IPS DF 6.9 (cell line): ENCODE measurements at regions not wholly inside any gene's neighbourhood (a gene's known extent, or its start where the extent isn't known, plus 50 kb on each side); places are given as distances from the start of the nearest gene placed in this dataset.
"Not testable (repeated sequence)": the region's sequence is repeated elsewhere in the genome, so short reads cannot be mapped to it uniquely, and the experiment has no call there.

Experiments
- DNase-seq: peaks from one replicate; pipeline ENCODE4 v3.0.0-alpha.2; 2013; ENCODE audit warnings: low read depth, low spot score
- H3K27ac ChIP-seq: one replicate; pipeline ENCODE4 v1.5.1; 2013; ENCODE audit warnings: low read length, control low read depth
- H3K27me3 ChIP-seq: 2 replicates; pipeline ENCODE4 v1.6.1; 2013; ENCODE audit warnings: mild to moderate bottlenecking, low read length; ENCODE audit not compliant: control insufficient read depth, insufficient read depth
- H3K36me3 ChIP-seq: 2 replicates; pipeline ENCODE4 v1.6.1; 2013; ENCODE audit warnings: low read length; ENCODE audit not compliant: control insufficient read depth, insufficient read depth
- H3K4me1 ChIP-seq: 2 replicates; pipeline ENCODE4 v1.6.1; 2013; ENCODE audit warnings: low read length; ENCODE audit not compliant: control insufficient read depth, insufficient read depth
- H3K4me3 ChIP-seq: 2 replicates; pipeline ENCODE4 v1.5.1; 2013; ENCODE audit warnings: mild to moderate bottlenecking, low read length
- H3K9me3 ChIP-seq: 2 replicates; pipeline ENCODE4 v1.6.1; 2013; ENCODE audit warnings: low read length, inconsistent platforms; ENCODE audit not compliant: control insufficient read depth, insufficient read depth
- WGBS: extraction: QIAGEN DNeasy Blood & Tissue Kit; methylation state at CpG from one replicate; pipeline ENCODE4 v1.1.7; 2013; ENCODE audit warnings: mixed read lengths, missing lambda C conversion rate; ENCODE audit not compliant: insufficient read length, insufficient coverage; 5-methylcytosine and 5-hydroxymethylcytosine counted together

- Histone ChIP-seq H3K27me3 (no peaks in the 10 kb centered on the region), H3K4me1 (0 out of 2 replicates have a peak, but pooled peaks cover 1% of the 10 kb centered on the region), H3K9me3 (no peaks in the 10 kb centered on the region), H3K27ac (no peak overlapping the region), H3K36me3 (no peaks in the 10 kb centered on the region), H3K4me3 (no peak overlapping the region)
- no CpG with 5 or more reads among the region's 2 CpGs for WGBS
- no peak for DNase-seq
These were observed 146.2 kb downstream of the SPATA18 start for GRCh38 chr4:52197306-52197705.

GRCh38 chr4:52198294-52198693 lies 147.2 kb downstream of the SPATA18 start:
- Histone ChIP-seq H3K27ac (no peak overlapping the region), H3K4me1 (0 out of 2 replicates have a peak, but pooled peaks cover 1% of the 10 kb centered on the region), H3K9me3 (no peaks in the 10 kb centered on the region), H3K36me3 (no peaks in the 10 kb centered on the region), H3K27me3 (no peaks in the 10 kb centered on the region), H3K4me3 (no peak overlapping the region)
- no peak for DNase-seq

- Histone ChIP-seq H3K27me3 (no peaks in the 10 kb centered on the region), H3K4me3 (no peak overlapping the region), H3K4me1 (0 out of 2 replicates have a peak, but pooled peaks cover 1% of the 10 kb centered on the region), H3K27ac (no peak overlapping the region), H3K9me3 (no peaks in the 10 kb centered on the region), H3K36me3 (no peaks in the 10 kb centered on the region)
- WGBS, result 100% methylated on average over 2 of the region's 3 CpGs
- DNase-seq, result no peak
These were observed 148.7 kb downstream of the SPATA18 start for GRCh38 chr4:52199574-52200338.

GRCh38 chr4:52200339-52200725 lies 149.2 kb downstream of the SPATA18 start:
- Histone ChIP-seq H3K9me3 (no peaks in the 10 kb centered on the region), H3K4me1 (0 out of 2 replicates have a peak, but pooled peaks cover 1% of the 10 kb centered on the region), H3K27me3 (no peaks in the 10 kb centered on the region), H3K36me3 (no peaks in the 10 kb centered on the region), H3K27ac (no peak overlapping the region), H3K4me3 (no peak overlapping the region)
- no peak for DNase-seq
- no CpG with 5 or more reads among the region's 4 CpGs for whole genome bisulfite sequencing

GRCh38 chr4:52201715-52202114 lies 150.6 kb downstream of the SPATA18 start:
- H3K27ac ChIP-seq, result no peak overlapping the region
- no peaks in the 10 kb centered on the region for H3K36me3 ChIP-seq
- 0 out of 2 replicates have a peak, but pooled peaks cover 1% of the 10 kb centered on the region for H3K4me1 ChIP-seq
- no peaks in the 10 kb centered on the region for H3K27me3 ChIP-seq
- DNase-seq, result no peak
- no peaks in the 10 kb centered on the region for H3K9me3 ChIP-seq
- no CpG with 5 or more reads among the region's 1 CpG for WGBS
- no peak overlapping the region for H3K4me3 ChIP-seq

GRCh38 chr4:52202251-52202779 lies 151.2 kb downstream of the SPATA18 start:
- no CpG with 5 or more reads among the region's 4 CpGs for WGBS
- no peak for DNase-seq
- no peak overlapping the region for H3K27ac ChIP-seq

GRCh38 chr4:52202931-52203330 lies 151.8 kb downstream of the SPATA18 start:
- Histone ChIP-seq H3K36me3 (no peaks in the 10 kb centered on the region), H3K9me3 (no peaks in the 10 kb centered on the region), H3K27ac (no peak overlapping the region), H3K4me3 (no peak overlapping the region), H3K27me3 (no peaks in the 10 kb centered on the region), H3K4me1 (0 out of 2 replicates have a peak, but pooled peaks cover 1% of the 10 kb centered on the region)
- WGBS, result no CpG with 5 or more reads among the region's 1 CpG
- no peak for DNase-seq

More at GRCh38 chr4:52202251-52202779, 151.2 kb downstream of the SPATA18 start:
- Histone ChIP-seq H3K9me3 (no peaks in the 10 kb centered on the region), H3K4me1 (0 out of 2 replicates have a peak, but pooled peaks cover 1% of the 10 kb centered on the region), H3K36me3 (no peaks in the 10 kb centered on the region), H3K4me3 (no peak overlapping the region), H3K27me3 (no peaks in the 10 kb centered on the region)

- Histone ChIP-seq H3K9me3 (no peaks in the 10 kb centered on the region), H3K27me3 (no peaks in the 10 kb centered on the region), H3K36me3 (no peaks in the 10 kb centered on the region), H3K4me3 (no peak overlapping the region), H3K4me1 (0 out of 2 replicates have a peak, but pooled peaks cover 1% of the 10 kb centered on the region), H3K27ac (no peak overlapping the region)
- DNase-seq, result no peak
- WGBS, result no CpG with 5 or more reads among the region's 1 CpG
These were observed 152.2 kb downstream of the SPATA18 start for GRCh38 chr4:52203351-52203750.

- H3K36me3 ChIP-seq, result no peaks in the 10 kb centered on the region
- no peak for DNase-seq
- H3K27ac ChIP-seq, result no peak overlapping the region
- no peaks in the 10 kb centered on the region for H3K9me3 ChIP-seq
- no peaks in the 10 kb centered on the region for H3K27me3 ChIP-seq
- no CpG with 5 or more reads among the region's 3 CpGs for WGBS
- H3K4me1 ChIP-seq, result 0 out of 2 replicates have a peak, but pooled peaks cover 1% of the 10 kb centered on the region
- no peak overlapping the region for H3K4me3 ChIP-seq
These were observed 153.8 kb downstream of the SPATA18 start for GRCh38 chr4:52204921-52205320.

- H3K27ac ChIP-seq, result not testable (repeated sequence)
- WGBS, result no CpG with 5 or more reads among the region's 4 CpGs
These were observed 156.0 kb downstream of the SPATA18 start for GRCh38 chr4:52207146-52207545.

More at GRCh38 chr4:52207146-52207545, 156.0 kb downstream of the SPATA18 start:
- H3K4me3 ChIP-seq, H3K36me3 ChIP-seq, DNase-seq, H3K4me1 ChIP-seq, H3K9me3 ChIP-seq, H3K27me3 ChIP-seq: not testable (repeated sequence)
